HCT116 (cell line): ENCODE measurements at regions not wholly inside any gene's neighbourhood (a gene's known extent, or its start where the extent isn't known, plus 50 kb on each side); places are given as distances from the start of the nearest gene placed in this dataset.
A peak's percentile ranks its signal among the peaks of the same experiment; 100 is the strongest.

Experiments used
- ATAC-seq: fragments of 200-7000 bp; cut with Tn5 transposase; 2 replicates; pipeline ENCODE4 v1.9.1; 2020; ENCODE audit warnings: mild to moderate bottlenecking, moderate library complexity
- BruUV-seq: library from RNA; stranded (reverse); fragments of 400-500 nt; replicated peaks from 2 replicates; lab custom pipeline; 2021; lab: Mats Ljungman, UMichigan
- CTCF ChIA-PET: fragments of 300-600 bp; sonication (Branson Sonifier 250); formaldehyde crosslinking; loops from one replicate; lab custom pipeline; 2021; ENCODE audit warnings: antibody characterized with exemption; lab: Charles Lee
- POLR2A ChIA-PET: fragments of 300-600, 350-600 bp; sonication (Branson Sonifier 250); formaldehyde crosslinking; loops from one replicate; lab custom pipeline; 2021; ENCODE audit warnings: antibody characterized with exemption; lab: Charles Lee
- RAD21 ChIA-PET, 2 experiments: fragments of 300-600 bp; sonication (Branson Sonifier 250); formaldehyde crosslinking; loops; one replicate each; lab custom pipeline; 2023; ENCODE audit warnings: low total read pairs in 2 of 2; ENCODE audit not compliant: uncharacterized antibody in 2 of 2, unreplicated experiment in 2 of 2, low non-redundant PET in 1 of 2; lab: Charles Lee
- DNase-seq: peaks from one replicate; pipeline ENCODE4 v3.0.0-alpha.2; 2010; ENCODE audit warnings: low read depth, low spot score
- H2AFZ ChIP-seq: fragments of 200-600 bp; shearing (Covaris generic), sonication (generic); 2 replicates; pipeline ENCODE4 v1.6.1; 2017; ENCODE audit warnings: low read depth, mixed run types, mixed read lengths, antibody characterized with exemption, low read length; ENCODE audit not compliant: poor library complexity, severe bottlenecking
- H3K27ac ChIP-seq: 2 replicates; pipeline ENCODE4 v1.5.1; 2012; ENCODE audit warnings: low read depth, low read length
- H3K27me3 ChIP-seq: fragments of 200-600 bp; sonication (generic); 2 replicates; pipeline ENCODE4 v1.6.1; 2016; ENCODE audit warnings: mixed run types, low read length, mixed read lengths; ENCODE audit not compliant: insufficient read depth
- H3K36me3 ChIP-seq, 2 experiments: fragments of 200-500 bp in 1 of 2; fragments of 200-600 bp in 1 of 2; sonication (Bioruptor generic) in 1 of 2; sonication (generic) in 1 of 2; 2 replicates each; pipeline versions ENCODE4 v1.5.1 to v1.6.1; 2014 to 2016; ENCODE audit warnings: low read length in 2 of 2, inconsistent platforms in 1 of 2, mixed read lengths in 1 of 2, mixed run types in 1 of 2; ENCODE audit not compliant: insufficient read depth in 2 of 2, control insufficient read depth in 1 of 2
- H3K4me1 ChIP-seq, 2 experiments: fragments of 200-600 bp in 1 of 2; sonication (generic) in 1 of 2; 2 replicates each; pipeline versions ENCODE4 v1.5.1 to v1.6.1; 2012 to 2017; ENCODE audit warnings: low read length in 2 of 2, inconsistent platforms in 1 of 2, mild to moderate bottlenecking in 1 of 2, mixed read lengths in 1 of 2, mixed run types in 1 of 2, moderate library complexity in 1 of 2; ENCODE audit not compliant: insufficient read depth in 2 of 2, control insufficient read depth in 1 of 2
- H3K4me2 ChIP-seq: fragments of 200-600 bp; sonication (generic); 2 replicates; pipeline ENCODE4 v1.6.1; 2017; ENCODE audit warnings: mixed run types, low read length, mixed read lengths
- H3K4me3 ChIP-seq, 2 experiments: fragments of 200-600 bp in 1 of 2; sonication (generic) in 1 of 2; replicated peaks in 1 of 2; 2 replicates each; pipeline ENCODE4 v1.5.1; 2011 to 2016; ENCODE audit warnings: low read length in 2 of 2, control low read depth in 1 of 2, low read depth in 1 of 2, mild to moderate bottlenecking in 1 of 2, mixed read lengths in 1 of 2, mixed run types in 1 of 2
- H3K79me2 ChIP-seq: fragments of 200-600 bp; sonication (generic); 2 replicates; pipeline ENCODE4 v1.6.1; 2017; ENCODE audit warnings: mild to moderate bottlenecking, mixed run types, low read length, moderate library complexity, mixed read lengths; ENCODE audit not compliant: insufficient read depth
- H3K9ac ChIP-seq: fragments of 200-600 bp; sonication (generic); 2 replicates; pipeline ENCODE4 v1.6.1; 2016; ENCODE audit warnings: low read length, mixed read lengths
- H3K9me2 ChIP-seq: fragments of 200-600 bp; sonication (generic), shearing (Covaris generic); 2 replicates; pipeline ENCODE4 v1.6.1; 2017; ENCODE audit warnings: mixed run types, mild to moderate bottlenecking, moderate library complexity; ENCODE audit not compliant: insufficient read depth
- H3K9me3 ChIP-seq, 2 experiments: fragments of 200-500 bp in 1 of 2; fragments of 200-600 bp in 1 of 2; sonication (Bioruptor generic) in 1 of 2; sonication (generic) in 1 of 2; 2 replicates each; pipeline ENCODE4 v1.6.1; 2014 to 2017; ENCODE audit warnings: low read length in 2 of 2, mixed read lengths in 2 of 2, inconsistent platforms in 1 of 2, low read depth in 1 of 2, mild to moderate bottlenecking in 1 of 2, mixed run types in 1 of 2, moderate library complexity in 1 of 2; ENCODE audit not compliant: control insufficient read depth in 1 of 2, insufficient read depth in 1 of 2
- H4K20me1 ChIP-seq: fragments of 200-600 bp; sonication (generic), shearing (Covaris generic); 2 replicates; pipeline ENCODE4 v1.6.1; 2017; ENCODE audit warnings: mixed run types, mild to moderate bottlenecking, moderate library complexity; ENCODE audit not compliant: insufficient read depth
- JUND ChIP-seq: IDR thresholded peaks from 2 replicates; pipeline ENCODE4 v1.6.1; 2012
- RAD21 ChIP-seq: IDR thresholded peaks from 2 replicates; pipeline ENCODE4 v1.6.1; 2012; ENCODE audit warnings: low read depth, mild to moderate bottlenecking
- SIN3A ChIP-seq: IDR thresholded peaks from 2 replicates; pipeline ENCODE4 v1.6.1; 2012; ENCODE audit warnings: low read depth
- TCF7L2 ChIP-seq: IDR thresholded peaks from 2 replicates; pipeline ENCODE4 v1.7.0; 2011; ENCODE audit warnings: borderline replicate concordance, inconsistent platforms; ENCODE audit not compliant: insufficient read depth, insufficient read length; ENCODE audit errors: extremely low read depth
- ZBTB33 ChIP-seq: IDR thresholded peaks from 2 replicates; pipeline ENCODE4 v1.6.1; 2011; ENCODE audit warnings: mild to moderate bottlenecking, low read length, moderate library complexity; ENCODE audit not compliant: insufficient replicate concordance; ENCODE audit errors: extremely low read depth
- ZFX ChIP-seq: fragments of 450-650 bp; IDR thresholded peaks from 2 replicates; pipeline ENCODE4 v1.6.1; 2017
- intact Hi-C: fragments of 100-400 bp; cut with micrococcal nuclease; formaldehyde crosslinking; loops from 2 replicates; pipeline ENCODE4 v1.10.0; 2022

- ChIA-PET POLR2A (no interaction called here), CTCF (no interaction called here), RAD21 (no interaction called here)
- Histone ChIP-seq H3K4me3 (no peak overlapping the region), H3K27me3 (no peaks in the 10 kb centered on the region), H3K36me3 (no peaks in the 10 kb centered on the region), H3K27ac (no peak overlapping the region), H2AFZ (no peak overlapping the region), H3K4me1 (peaks cover 0 to 8% of the 10 kb centered on the region in 2 experiments; a peak in 2 of 4 replicates), H3K4me2 (no peak overlapping the region), H3K9me2 (no peaks in the 10 kb centered on the region), H3K9me3 (no peaks in the 10 kb centered on the region), H4K20me1 (no peaks in the 10 kb centered on the region), H3K79me2 (no peaks in the 10 kb centered on the region), H3K9ac (no peak overlapping the region)
- DNase-seq, result no peak
- intact Hi-C loops, result no loop called here
- TF ChIP-seq RAD21, result no peak
- no peak for ATAC-seq
- BruUV-seq, result no TSS peak
Measured at GRCh38 chr1:10938741-10939417, 73.6 kb upstream of the TARDBP start.

- Histone ChIP-seq H3K4me3 (no peak overlapping the region), H2AFZ (no peak overlapping the region), H4K20me1 (no peaks in the 10 kb centered on the region), H3K36me3 (no peaks in the 10 kb centered on the region), H3K79me2 (no peaks in the 10 kb centered on the region), H3K9ac (no peak overlapping the region), H3K27ac (no peak overlapping the region), H3K27me3 (no peaks in the 10 kb centered on the region; the same call in 1 of the 2 replicates), H3K9me3 (no peaks in the 10 kb centered on the region), H3K9me2 (no peaks in the 10 kb centered on the region), H3K4me2 (no peak overlapping the region), H3K4me1 (peaks cover 0 to 8% of the 10 kb centered on the region in 2 experiments; a peak in 2 of 4 replicates)
- ATAC-seq (no peak), DNase-seq (no peak)
- no TSS peak for BruUV-seq
- ChIA-PET CTCF (no interaction called here), RAD21 (no interaction called here), POLR2A (no interaction called here)
- intact Hi-C loops, result no loop called here
- TF ChIP-seq TCF7L2 (peak; percentile 43), JUND (no peak), SIN3A (no peak), ZBTB33 (no peak), ZFX (no peak)
Measured at GRCh38 chr1:10939654-10940450, 72.6 kb upstream of the TARDBP start.
